ENCODE measurements at regions not wholly inside any gene's neighbourhood (a gene's known extent, or its start where the extent isn't known, plus 50 kb on each side); places are given as distances from the start of the nearest gene placed in this dataset.
"Not testable (repeated sequence)": the region's sequence is repeated elsewhere in the genome, so short reads cannot be mapped to it uniquely, and the experiment has no call there.

DNA sequence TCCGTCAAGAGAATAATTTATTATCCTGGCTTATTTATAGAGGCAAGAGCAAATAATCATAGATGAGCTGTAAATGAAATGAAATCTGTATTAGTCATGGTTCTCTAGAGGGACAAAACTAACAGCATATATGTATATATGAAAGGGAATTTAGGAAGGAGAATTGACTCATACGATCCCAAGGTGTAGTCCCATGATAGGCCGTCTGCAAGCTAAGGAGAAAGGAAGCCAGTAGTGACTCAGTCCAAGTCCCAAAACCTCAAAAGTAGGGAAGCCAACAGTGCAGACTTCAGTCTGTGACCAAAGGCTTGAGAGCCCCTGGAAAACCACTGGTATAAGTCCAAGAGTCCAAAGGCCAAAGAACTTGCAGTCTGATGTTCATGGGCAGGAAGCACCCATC is 515.9 kb upstream of the CYLC2 start:
- TF ChIP-seq, protein P1, sequence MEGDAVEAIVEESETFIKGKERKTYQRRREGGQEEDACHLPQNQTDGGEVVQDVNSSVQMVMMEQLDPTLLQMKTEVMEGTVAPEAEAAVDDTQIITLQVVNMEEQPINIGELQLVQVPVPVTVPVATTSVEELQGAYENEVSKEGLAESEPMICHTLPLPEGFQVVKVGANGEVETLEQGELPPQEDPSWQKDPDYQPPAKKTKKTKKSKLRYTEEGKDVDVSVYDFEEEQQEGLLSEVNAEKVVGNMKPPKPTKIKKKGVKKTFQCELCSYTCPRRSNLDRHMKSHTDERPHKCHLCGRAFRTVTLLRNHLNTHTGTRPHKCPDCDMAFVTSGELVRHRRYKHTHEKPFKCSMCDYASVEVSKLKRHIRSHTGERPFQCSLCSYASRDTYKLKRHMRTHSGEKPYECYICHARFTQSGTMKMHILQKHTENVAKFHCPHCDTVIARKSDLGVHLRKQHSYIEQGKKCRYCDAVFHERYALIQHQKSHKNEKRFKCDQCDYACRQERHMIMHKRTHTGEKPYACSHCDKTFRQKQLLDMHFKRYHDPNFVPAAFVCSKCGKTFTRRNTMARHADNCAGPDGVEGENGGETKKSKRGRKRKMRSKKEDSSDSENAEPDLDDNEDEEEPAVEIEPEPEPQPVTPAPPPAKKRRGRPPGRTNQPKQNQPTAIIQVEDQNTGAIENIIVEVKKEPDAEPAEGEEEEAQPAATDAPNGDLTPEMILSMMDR (IDR thresholded peaks at IDR 0.05; ENCODE audit: low read depth, low read length), result no peak
- H3K27me3 ChIP-seq (ENCODE audit: insufficient read depth, low read depth, severe bottlenecking), result no peaks in the 10 kb centered on the region
- H3K4me3 ChIP-seq (ENCODE audit: low read depth, low read length), result no peak overlapping the region
- no peak for DNase-seq
- H3K36me3 ChIP-seq, result no peaks in the 10 kb centered on the region
- H3K27ac ChIP-seq, result no peak overlapping the region
- no peaks in the 10 kb centered on the region for H3K9me3 ChIP-seq (ENCODE audit: severe bottlenecking)

DNA sequence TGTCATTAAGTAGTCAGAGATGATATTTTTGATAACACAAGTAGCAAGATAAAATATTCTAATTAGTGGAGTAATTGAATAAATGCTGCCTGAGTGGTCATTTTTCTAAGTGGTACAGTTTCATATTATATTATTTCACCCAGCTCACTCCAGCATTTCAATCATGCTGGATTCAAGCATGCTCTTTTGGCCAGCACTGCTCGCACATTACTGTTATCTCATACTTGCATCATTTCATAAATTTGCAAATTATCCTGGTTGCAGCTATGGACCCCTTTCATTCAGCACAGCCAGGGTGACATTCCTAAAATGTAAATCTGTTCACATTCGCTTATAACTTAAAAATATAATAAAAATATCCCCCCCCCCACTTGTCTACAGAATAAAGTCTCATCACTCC is 520.8 kb upstream of the CYLC2 start:
- no peak for DNase-seq
- Histone ChIP-seq H3K27ac (no peak overlapping the region), H3K4me3 (ENCODE audit: low read depth, low read length) (no peak overlapping the region), H3K27me3 (ENCODE audit: insufficient read depth, low read depth, severe bottlenecking) (no peaks in the 10 kb centered on the region), H3K9me3 (ENCODE audit: severe bottlenecking) (no peaks in the 10 kb centered on the region), H3K36me3 (no peaks in the 10 kb centered on the region)
- TF ChIP-seq, protein P1 (IDR thresholded peaks at IDR 0.05; ENCODE audit: low read depth, low read length), result no peak

DNA sequence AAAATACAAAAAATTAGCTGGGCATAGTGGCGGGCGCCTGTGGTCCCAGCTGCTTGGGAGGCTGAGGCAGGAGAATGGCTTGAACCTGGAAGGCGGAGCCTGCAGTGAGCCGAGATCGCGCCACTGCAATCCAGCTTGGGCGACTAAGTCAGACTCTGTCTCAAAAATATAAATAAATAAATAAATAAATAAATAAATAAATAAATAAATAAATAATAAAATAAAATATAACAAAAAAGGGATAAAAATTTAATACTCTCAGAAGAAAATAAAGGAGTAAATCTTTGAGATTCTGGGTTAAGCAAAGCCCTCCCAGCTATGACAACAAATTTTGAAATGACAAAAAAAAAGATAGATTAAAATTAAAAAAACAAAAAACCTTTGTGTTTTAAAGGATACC is 525.7 kb upstream of the CYLC2 start:
- H3K9me3 ChIP-seq (ENCODE audit: severe bottlenecking); H3K27me3 ChIP-seq (ENCODE audit: insufficient read depth, low read depth, severe bottlenecking); H3K36me3 ChIP-seq; DNase-seq; H3K4me3 ChIP-seq (ENCODE audit: low read depth, low read length); H3K27ac ChIP-seq: not testable (repeated sequence)

DNA sequence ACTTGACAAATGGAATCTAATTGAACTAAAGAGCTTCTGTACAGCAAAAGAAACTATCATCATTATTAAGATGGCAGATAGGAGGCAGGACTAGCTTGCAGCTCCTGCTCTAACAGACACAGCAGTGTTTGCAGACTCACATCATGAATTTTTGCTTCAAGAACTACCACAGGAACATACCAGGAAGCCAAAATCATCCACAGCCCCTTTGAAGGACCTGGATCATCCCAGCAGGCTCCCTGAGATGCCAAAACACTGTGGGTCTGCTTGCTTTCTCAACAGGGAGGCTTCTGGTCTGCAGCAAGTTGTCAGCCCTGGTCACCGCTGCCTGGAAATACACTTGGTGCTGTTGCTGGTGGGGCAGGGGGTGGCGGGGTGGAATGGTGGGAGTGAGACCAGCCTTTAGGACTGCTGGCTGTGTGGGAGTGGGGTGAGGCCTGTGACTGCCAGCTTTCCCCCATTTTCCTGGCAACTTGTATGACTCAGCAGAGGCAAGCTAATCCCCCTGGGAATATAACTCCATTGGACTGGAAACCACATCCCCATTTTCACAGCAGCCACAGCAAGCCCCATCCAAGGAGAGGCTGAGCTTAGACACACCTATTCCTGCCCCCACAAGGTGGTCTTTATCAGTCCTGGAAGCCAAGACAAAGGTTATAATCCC is 533.8 kb upstream of the CYLC2 start:
- DNase-seq, result no peak
- H3K27me3 ChIP-seq (ENCODE audit: insufficient read depth, low read depth, severe bottlenecking), result no peaks in the 10 kb centered on the region

DNA sequence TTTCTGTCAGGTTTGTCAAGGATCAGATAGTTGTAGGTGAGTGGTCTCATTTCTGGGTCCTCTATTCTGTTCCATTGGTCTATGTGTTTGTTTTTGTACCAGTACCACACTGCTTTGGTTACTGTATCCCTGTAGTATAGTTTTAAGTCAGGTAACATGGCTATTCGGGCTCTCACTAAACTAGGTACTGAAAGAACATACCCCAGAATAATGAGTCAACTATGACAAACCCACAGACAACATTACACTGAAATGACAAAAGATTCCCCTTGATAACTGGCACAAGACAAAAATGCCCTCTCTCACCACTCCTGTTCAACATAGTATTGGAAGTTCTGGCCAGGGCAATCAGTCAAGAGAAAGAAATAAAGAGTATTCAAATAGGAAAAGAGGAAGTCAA is 535.3 kb upstream of the CYLC2 start:
- TF ChIP-seq, protein P1 (IDR thresholded peaks at IDR 0.05; ENCODE audit: low read depth, low read length), result no peak
- no peaks in the 10 kb centered on the region for H3K27me3 ChIP-seq (ENCODE audit: insufficient read depth, low read depth, severe bottlenecking)
- H3K36me3 ChIP-seq, result no peaks in the 10 kb centered on the region
- H3K4me3 ChIP-seq (ENCODE audit: low read depth, low read length), result no peak overlapping the region
- no peaks in the 10 kb centered on the region for H3K9me3 ChIP-seq (ENCODE audit: severe bottlenecking)
- no peak for DNase-seq
- no peak overlapping the region for H3K27ac ChIP-seq

More for the DNA sequence above, 533.8 kb upstream of the CYLC2 start:
- Histone ChIP-seq H3K9me3 (ENCODE audit: severe bottlenecking) (no peaks in the 10 kb centered on the region), H3K4me3 (ENCODE audit: low read depth, low read length) (no peak overlapping the region), H3K36me3 (no peaks in the 10 kb centered on the region), H3K27ac (no peak overlapping the region)
- TF ChIP-seq, protein P1 (IDR thresholded peaks at IDR 0.05; ENCODE audit: low read depth, low read length), result no peak

DNA sequence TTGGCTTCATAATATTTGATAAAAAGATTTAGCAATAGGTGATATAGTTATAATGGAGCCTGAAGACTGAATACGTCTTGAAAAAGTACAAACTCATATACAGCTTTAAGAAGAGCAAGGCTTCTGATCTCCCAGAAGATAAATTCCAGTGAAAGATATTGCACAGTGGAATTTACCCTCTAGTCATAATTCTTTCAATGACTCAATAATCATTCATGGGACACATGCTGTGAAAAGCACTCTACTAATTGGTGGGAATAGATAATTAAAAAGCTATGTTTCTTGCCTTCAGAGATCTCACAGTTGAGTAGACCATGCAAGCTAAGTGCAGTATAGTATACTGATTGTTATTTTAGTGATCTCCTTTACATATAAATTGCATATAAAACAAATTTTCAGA is 538.6 kb upstream of the CYLC2 start:
- H3K9me3 ChIP-seq (ENCODE audit: severe bottlenecking), result no peaks in the 10 kb centered on the region
- H3K27ac ChIP-seq, result no peak overlapping the region
- H3K36me3 ChIP-seq, result no peaks in the 10 kb centered on the region
- no peak overlapping the region for H3K4me3 ChIP-seq (ENCODE audit: low read depth, low read length)
- TF ChIP-seq, protein P1 (IDR thresholded peaks at IDR 0.05; ENCODE audit: low read depth, low read length), result no peak
- DNase-seq, result no peak
- no peaks in the 10 kb centered on the region for H3K27me3 ChIP-seq (ENCODE audit: insufficient read depth, low read depth, severe bottlenecking)

Measured in WERI-Rb-1 (cell line).